ENCODE measurements at regions not wholly inside any gene's neighbourhood (a gene's known extent, or its start where the extent isn't known, plus 50 kb on each side); places are given as distances from the start of the nearest gene placed in this dataset.

DNA sequence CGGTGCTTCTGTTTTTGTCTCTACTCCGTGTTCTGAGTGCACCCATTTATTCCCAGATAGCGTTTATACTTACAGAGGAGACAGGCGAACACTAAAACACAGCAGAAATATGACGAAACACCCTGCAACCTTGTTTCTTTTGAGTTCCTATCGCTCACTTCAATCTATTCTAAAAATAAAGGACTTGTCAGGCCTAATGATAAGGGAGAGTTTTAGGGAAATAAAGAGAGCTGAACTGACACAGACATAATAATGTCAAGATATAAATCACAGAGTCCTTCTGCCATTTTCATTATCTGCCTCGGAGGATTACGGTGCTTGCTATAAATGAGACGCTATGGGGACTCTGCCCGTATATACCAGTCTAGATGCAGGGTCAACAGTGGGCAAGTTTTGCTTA is 659.7 kb upstream of the SALL3 start:
- WGBS (ENCODE audit: insufficient coverage), result 75% methylated on average over 3 of the region's 10 CpGs
- CTCF ChIA-PET, result no interaction called here
- Histone ChIP-seq H3K27ac (ENCODE audit: low read length) (no peak overlapping the region), H3K9me3 (no peaks in the 10 kb centered on the region), H3K4me3 (ENCODE audit: control insufficient read depth in 1 of 2, extremely low read depth in 1 of 2, low read length in 1 of 2) (no peak overlapping the region), H3K4me1 (ENCODE audit: control insufficient read depth in 1 of 2, extremely low read depth in 1 of 2, insufficient read depth in 2 of 2, low read length in 2 of 2) (no peaks in the 10 kb centered on the region), H3K27me3 (replicated peaks in 1 of 2; ENCODE audit: control insufficient read depth in 2 of 2, extremely low read depth in 1 of 2, insufficient read depth in 2 of 2, low read length in 1 of 2) (peaks cover 0 to 6% of the 10 kb centered on the region in 2 experiments), H3K36me3 (ENCODE audit: control insufficient read depth in 2 of 2, extremely low read depth in 1 of 2, insufficient read depth in 1 of 2, low read length in 1 of 2) (no peaks in the 10 kb centered on the region)
- Mint-ChIP-seq H3K27me3 (no peaks in the 10 kb centered on the region), H3K9me3 (no peaks in the 10 kb centered on the region), H3K4me3 (no peak overlapping the region), H3K36me3 (no peaks in the 10 kb centered on the region), H3K4me1 (no peaks in the 10 kb centered on the region), H3K27ac (no peak overlapping the region)
- POLR2A ChIA-PET, result no interaction called here
- ATAC-seq (replicated peaks in 1 of 4) (no peak), DNase-seq (no peak)

DNA sequence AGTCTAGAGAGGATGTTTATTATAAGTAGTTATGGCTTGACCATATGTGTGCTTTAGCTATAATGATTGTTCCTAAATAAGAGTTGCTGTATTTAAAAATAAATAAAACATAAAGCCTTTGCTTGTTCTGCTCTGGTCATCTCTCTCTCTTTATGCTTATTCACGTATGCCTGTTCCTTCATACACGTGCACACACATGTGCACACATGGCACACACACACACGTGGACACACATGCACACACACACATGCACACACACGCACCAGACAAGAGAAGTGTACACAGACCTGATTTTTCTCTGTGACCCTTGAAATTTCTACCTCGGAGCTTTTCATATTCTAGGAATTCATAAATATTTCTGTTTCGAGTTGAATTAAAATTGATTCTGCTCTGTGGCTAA is 658.2 kb upstream of the SALL3 start:
- DNase-seq (no peak), ATAC-seq (replicated peaks in 1 of 4) (no peak)
- WGBS (ENCODE audit: insufficient coverage), result 85% methylated on average over 3 of the region's 6 CpGs
- H3K9me3 Mint-ChIP-seq, result no peaks in the 10 kb centered on the region
- Histone ChIP-seq H3K4me3 (ENCODE audit: control insufficient read depth in 1 of 2, extremely low read depth in 1 of 2, low read length in 1 of 2) (no peak overlapping the region), H3K27me3 (replicated peaks in 1 of 2; ENCODE audit: control insufficient read depth in 2 of 2, extremely low read depth in 1 of 2, insufficient read depth in 2 of 2, low read length in 1 of 2) (peaks cover 0 to 6% of the 10 kb centered on the region in 2 experiments), H3K27ac (ENCODE audit: low read length) (no peak overlapping the region), H3K36me3 (ENCODE audit: control insufficient read depth in 2 of 2, extremely low read depth in 1 of 2, insufficient read depth in 1 of 2, low read length in 1 of 2) (no peaks in the 10 kb centered on the region), H3K4me1 (ENCODE audit: control insufficient read depth in 1 of 2, extremely low read depth in 1 of 2, insufficient read depth in 2 of 2, low read length in 2 of 2) (no peaks in the 10 kb centered on the region), H3K9me3 (no peaks in the 10 kb centered on the region)
- H3K4me3 Mint-ChIP-seq, result no peak overlapping the region
- ChIA-PET CTCF (no interaction called here), POLR2A (no interaction called here)
- no peaks in the 10 kb centered on the region for H3K27me3 Mint-ChIP-seq
- no peaks in the 10 kb centered on the region for H3K4me1 Mint-ChIP-seq
- no peak overlapping the region for H3K27ac Mint-ChIP-seq
- no peaks in the 10 kb centered on the region for H3K36me3 Mint-ChIP-seq

- Mint-ChIP-seq H3K9me3 (no peaks in the 10 kb centered on the region), H3K36me3 (no peaks in the 10 kb centered on the region), H3K4me1 (no peaks in the 10 kb centered on the region), H3K4me3 (no peak overlapping the region), H3K27ac (no peak overlapping the region), H3K27me3 (no peaks in the 10 kb centered on the region)
- WGBS (ENCODE audit: insufficient coverage), result 91% methylated on average over 8 of the region's 14 CpGs
- ChIA-PET CTCF (no interaction called here), POLR2A (no interaction called here)
- Histone ChIP-seq H3K4me1 (ENCODE audit: control insufficient read depth in 1 of 2, extremely low read depth in 1 of 2, insufficient read depth in 2 of 2, low read length in 2 of 2) (no peaks in the 10 kb centered on the region), H3K9me3 (no peaks in the 10 kb centered on the region), H3K27me3 (replicated peaks in 1 of 2; ENCODE audit: control insufficient read depth in 2 of 2, extremely low read depth in 1 of 2, insufficient read depth in 2 of 2, low read length in 1 of 2) (peaks cover 0 to 6% of the 10 kb centered on the region in 2 experiments), H3K27ac (ENCODE audit: low read length) (no peak overlapping the region), H3K36me3 (ENCODE audit: control insufficient read depth in 2 of 2, extremely low read depth in 1 of 2, insufficient read depth in 1 of 2, low read length in 1 of 2) (no peaks in the 10 kb centered on the region), H3K4me3 (ENCODE audit: control insufficient read depth in 1 of 2, extremely low read depth in 1 of 2, low read length in 1 of 2) (no peak overlapping the region)
- no peak for DNase-seq
- ATAC-seq (replicated peaks in 1 of 4), result no peak
These were observed 656.0 kb upstream of the SALL3 start for GRCh38 chr18:78323453-78324197.

- Histone ChIP-seq H3K27me3 (replicated peaks in 1 of 2; ENCODE audit: control insufficient read depth in 2 of 2, extremely low read depth in 1 of 2, insufficient read depth in 2 of 2, low read length in 1 of 2) (peaks cover 0 to 2% of the 10 kb centered on the region in 2 experiments), H3K27ac (ENCODE audit: low read length) (no peak overlapping the region), H3K4me3 (ENCODE audit: control insufficient read depth in 1 of 2, extremely low read depth in 1 of 2, low read length in 1 of 2) (no peak overlapping the region), H3K4me1 (ENCODE audit: control insufficient read depth in 1 of 2, extremely low read depth in 1 of 2, insufficient read depth in 2 of 2, low read length in 2 of 2) (no peaks in the 10 kb centered on the region), H3K36me3 (ENCODE audit: control insufficient read depth in 2 of 2, extremely low read depth in 1 of 2, insufficient read depth in 1 of 2, low read length in 1 of 2) (no peaks in the 10 kb centered on the region), H3K9me3 (no peaks in the 10 kb centered on the region)
- Mint-ChIP-seq H3K4me1 (no peaks in the 10 kb centered on the region), H3K27ac (no peak overlapping the region), H3K27me3 (no peaks in the 10 kb centered on the region), H3K4me3 (no peak overlapping the region), H3K9me3 (no peaks in the 10 kb centered on the region), H3K36me3 (no peaks in the 10 kb centered on the region)
- POLR2A ChIA-PET, result no interaction called here
- ATAC-seq (replicated peaks in 1 of 4) (no peak), DNase-seq (no peak)
- CTCF ChIA-PET, result no interaction called here
- 100% methylated on average over 1 of the region's 8 CpGs for whole genome bisulfite sequencing (ENCODE audit: insufficient coverage)
These were observed 652.0 kb upstream of the SALL3 start for GRCh38 chr18:78327643-78328042.

GRCh38 chr18:78330766-78331165 is 648.9 kb upstream of the SALL3 start:
- Mint-ChIP-seq H3K27me3 (peaks cover 0 to 6% of the 10 kb centered on the region in 2 donors), H3K36me3 (no peaks in the 10 kb centered on the region), H3K27ac (no peak overlapping the region), H3K4me3 (no peak overlapping the region), H3K4me1 (no peaks in the 10 kb centered on the region), H3K9me3 (peaks cover 0 to 7% (median 0%) of the 10 kb centered on the region in 3 donors)
- ATAC-seq (replicated peaks in 1 of 4) (no peak), DNase-seq (no peak)
- ChIA-PET CTCF (no interaction called here), POLR2A (no interaction called here)
- no CpG with 5 or more reads among the region's 10 CpGs for WGBS (ENCODE audit: insufficient coverage)
- peaks cover 0 to 4% of the 10 kb centered on the region in 2 experiments for H3K27me3 ChIP-seq (replicated peaks in 1 of 2; ENCODE audit: control insufficient read depth in 2 of 2, extremely low read depth in 1 of 2, insufficient read depth in 2 of 2, low read length in 1 of 2)
- no peak overlapping the region for H3K4me3 ChIP-seq (ENCODE audit: control insufficient read depth in 1 of 2, extremely low read depth in 1 of 2, low read length in 1 of 2)
- H3K36me3 ChIP-seq (ENCODE audit: control insufficient read depth in 2 of 2, extremely low read depth in 1 of 2, insufficient read depth in 1 of 2, low read length in 1 of 2), result no peaks in the 10 kb centered on the region
- H3K9me3 ChIP-seq, result no peaks in the 10 kb centered on the region
- H3K27ac ChIP-seq (ENCODE audit: low read length), result no peak overlapping the region
- no peaks in the 10 kb centered on the region for H3K4me1 ChIP-seq (ENCODE audit: control insufficient read depth in 1 of 2, extremely low read depth in 1 of 2, insufficient read depth in 2 of 2, low read length in 2 of 2)

DNA sequence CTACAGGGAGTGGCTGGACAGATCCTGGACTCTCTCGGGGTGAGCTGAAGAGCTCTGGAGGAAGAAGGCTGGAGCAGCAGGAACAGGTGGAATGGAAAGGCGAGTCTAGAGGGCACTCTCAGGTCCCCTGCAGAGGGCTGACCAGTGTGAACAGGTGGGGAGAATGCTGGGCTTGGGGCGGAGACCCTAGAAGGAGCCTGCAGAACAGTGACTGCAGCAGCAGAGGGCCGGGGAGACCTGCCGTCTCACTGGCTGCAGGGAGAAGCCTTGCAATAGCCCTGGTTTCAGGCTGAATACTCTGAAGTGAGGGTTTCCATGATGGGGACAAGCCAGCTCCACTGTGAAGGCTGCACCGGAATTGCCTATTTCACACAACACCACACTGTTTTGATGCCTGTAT is 626.7 kb upstream of the SALL3 start:
- H3K27ac Mint-ChIP-seq, result no peak overlapping the region
- Histone ChIP-seq H3K36me3 (ENCODE audit: control insufficient read depth in 2 of 2, extremely low read depth in 1 of 2, insufficient read depth in 1 of 2, low read length in 1 of 2) (no peaks in the 10 kb centered on the region), H3K4me1 (ENCODE audit: control insufficient read depth in 1 of 2, extremely low read depth in 1 of 2, insufficient read depth in 2 of 2, low read length in 2 of 2) (no peaks in the 10 kb centered on the region), H3K4me3 (ENCODE audit: control insufficient read depth in 1 of 2, extremely low read depth in 1 of 2, low read length in 1 of 2) (no peak overlapping the region), H3K27ac (ENCODE audit: low read length) (no peak overlapping the region), H3K9me3 (no peaks in the 10 kb centered on the region), H3K27me3 (replicated peaks in 1 of 2; ENCODE audit: control insufficient read depth in 2 of 2, extremely low read depth in 1 of 2, insufficient read depth in 2 of 2, low read length in 1 of 2) (peaks cover 0 to 10% of the 10 kb centered on the region in 2 experiments)
- peaks cover 0 to 4% (median 4%) of the 10 kb centered on the region in 3 donors for H3K9me3 Mint-ChIP-seq
- ChIA-PET POLR2A (no interaction called here), CTCF (no interaction called here)
- H3K36me3 Mint-ChIP-seq, result no peaks in the 10 kb centered on the region
- peaks cover 0 to 8% of the 10 kb centered on the region in 2 donors for H3K27me3 Mint-ChIP-seq
- no peaks in the 10 kb centered on the region for H3K4me1 Mint-ChIP-seq
- DNase-seq (no peak), ATAC-seq (replicated peaks in 1 of 4) (no peak)
- no peak overlapping the region for H3K4me3 Mint-ChIP-seq
- 74% methylated on average over 5 of the region's 6 CpGs for WGBS (ENCODE audit: insufficient coverage)

DNA sequence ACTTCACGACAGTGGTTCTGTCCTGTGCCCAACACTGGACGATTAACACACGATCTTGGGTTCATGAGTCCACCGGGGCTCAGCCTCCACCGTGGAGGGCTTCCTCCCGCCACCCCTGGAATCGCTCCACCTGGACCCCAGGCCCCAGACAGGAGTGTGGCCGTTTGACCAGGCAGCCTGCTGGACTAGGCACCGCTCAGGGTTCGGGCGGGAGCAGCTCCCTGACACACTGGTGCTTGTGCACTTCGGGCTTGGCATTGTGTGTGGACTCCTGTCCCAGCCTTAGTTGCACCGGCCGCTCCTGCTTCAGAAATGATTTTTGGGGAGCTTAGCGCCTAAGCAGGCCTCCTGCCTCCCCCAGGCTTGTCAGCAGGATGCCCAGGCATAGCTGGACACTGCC is 617.4 kb upstream of the SALL3 start:
- CTCF ChIA-PET, result no interaction called here
- POLR2A ChIA-PET, result no interaction called here
- Histone ChIP-seq H3K4me3 (ENCODE audit: control insufficient read depth in 1 of 2, extremely low read depth in 1 of 2, low read length in 1 of 2) (no peak overlapping the region), H3K9me3 (no peaks in the 10 kb centered on the region), H3K27me3 (replicated peaks in 1 of 2; ENCODE audit: control insufficient read depth in 2 of 2, extremely low read depth in 1 of 2, insufficient read depth in 2 of 2, low read length in 1 of 2) (peaks cover 0 to 3% of the 10 kb centered on the region in 2 experiments), H3K36me3 (ENCODE audit: control insufficient read depth in 2 of 2, extremely low read depth in 1 of 2, insufficient read depth in 1 of 2, low read length in 1 of 2) (no peaks in the 10 kb centered on the region), H3K27ac (ENCODE audit: low read length) (no peak overlapping the region), H3K4me1 (ENCODE audit: control insufficient read depth in 1 of 2, extremely low read depth in 1 of 2, insufficient read depth in 2 of 2, low read length in 2 of 2) (no peaks in the 10 kb centered on the region)
- Mint-ChIP-seq H3K36me3 (no peaks in the 10 kb centered on the region), H3K4me1 (no peaks in the 10 kb centered on the region), H3K27me3 (no peaks in the 10 kb centered on the region), H3K27ac (no peak overlapping the region), H3K9me3 (peaks cover 0 to 3% (median 3%) of the 10 kb centered on the region in 3 donors), H3K4me3 (no peak overlapping the region)
- WGBS (ENCODE audit: insufficient coverage), result 85% methylated on average over 15 of the region's 15 CpGs
- DNase-seq (no peak), ATAC-seq (replicated peaks in 1 of 4) (no peak)
